ENCODE measurements at regions not wholly inside any gene's neighbourhood (a gene's known extent, or its start where the extent isn't known, plus 50 kb on each side); places are given as distances from the start of the nearest gene placed in this dataset.

GRCh38 chr10:57798830-57799229, 468.9 kb downstream of the IPMK start:
- no peak for TF ChIP-seq PATZ1 (CRISPR knock-in tag; IDR thresholded peaks at IDR 0.05; ENCODE audit: borderline replicate concordance)
- no peak for TF ChIP-seq OSR1 (CRISPR knock-in tag; IDR thresholded peaks at IDR 0.05)
- no peak for TF ChIP-seq ARNTL (CRISPR knock-in tag; IDR thresholded peaks at IDR 0.05; ENCODE audit: borderline replicate concordance, low read depth)
- no peak for TF ChIP-seq ZNF8 (CRISPR knock-in tag; IDR thresholded peaks at IDR 0.05)
- TF ChIP-seq, protein P1, sequence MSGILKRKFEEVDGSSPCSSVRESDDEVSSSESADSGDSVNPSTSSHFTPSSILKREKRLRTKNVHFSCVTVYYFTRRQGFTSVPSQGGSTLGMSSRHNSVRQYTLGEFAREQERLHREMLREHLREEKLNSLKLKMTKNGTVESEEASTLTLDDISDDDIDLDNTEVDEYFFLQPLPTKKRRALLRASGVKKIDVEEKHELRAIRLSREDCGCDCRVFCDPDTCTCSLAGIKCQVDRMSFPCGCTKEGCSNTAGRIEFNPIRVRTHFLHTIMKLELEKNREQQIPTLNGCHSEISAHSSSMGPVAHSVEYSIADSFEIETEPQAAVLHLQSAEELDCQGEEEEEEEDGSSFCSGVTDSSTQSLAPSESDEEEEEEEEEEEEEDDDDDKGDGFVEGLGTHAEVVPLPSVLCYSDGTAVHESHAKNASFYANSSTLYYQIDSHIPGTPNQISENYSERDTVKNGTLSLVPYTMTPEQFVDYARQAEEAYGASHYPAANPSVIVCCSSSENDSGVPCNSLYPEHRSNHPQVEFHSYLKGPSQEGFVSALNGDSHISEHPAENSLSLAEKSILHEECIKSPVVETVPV (CRISPR knock-in tag; IDR thresholded peaks at IDR 0.05) = no peak
- no peak for TF ChIP-seq TCF4 (CRISPR knock-in tag; IDR thresholded peaks at IDR 0.05; ENCODE audit: borderline replicate concordance)
- no peak for TF ChIP-seq TSHZ2 (CRISPR knock-in tag; IDR thresholded peaks at IDR 0.05)
- no peak for TF ChIP-seq ZFP30 (CRISPR knock-in tag; IDR thresholded peaks at IDR 0.05)
- no peak for TF ChIP-seq ZC3H10 (CRISPR knock-in tag; IDR thresholded peaks at IDR 0.05)
- TF ChIP-seq GLIS3 (CRISPR knock-in tag; IDR thresholded peaks at IDR 0.05) = no peak
- TF ChIP-seq ZNF70 (CRISPR knock-in tag; IDR thresholded peaks at IDR 0.05) = no peak
- TF ChIP-seq ESRRG (CRISPR knock-in tag; IDR thresholded peaks at IDR 0.05) = no peak

DNA sequence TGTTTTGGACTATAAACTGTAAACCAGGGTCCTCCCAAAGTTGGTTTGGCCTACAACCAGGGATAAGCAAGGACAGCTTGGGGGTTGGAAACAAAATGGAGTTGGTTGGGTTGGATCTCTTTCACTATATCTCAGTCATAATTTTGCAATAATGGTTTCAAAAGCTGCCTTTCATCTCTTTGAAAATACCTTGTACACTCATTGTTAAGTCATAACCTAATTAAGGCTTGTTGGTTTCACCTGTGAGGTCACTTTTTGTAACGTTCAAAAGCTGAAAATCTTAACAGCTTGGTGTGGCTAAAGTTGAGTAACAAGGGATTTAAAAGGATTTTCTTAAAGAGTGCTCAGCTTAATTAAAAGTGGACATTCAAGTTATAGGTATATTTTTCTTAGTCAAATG, 476.1 kb downstream of the IPMK start:
- no peak for TF ChIP-seq ESRRG (CRISPR knock-in tag; IDR thresholded peaks at IDR 0.05)
- TF ChIP-seq ARNTL (CRISPR knock-in tag; IDR thresholded peaks at IDR 0.05; ENCODE audit: borderline replicate concordance, low read depth) = no peak
- TF ChIP-seq ZFP3 (CRISPR knock-in tag; IDR thresholded peaks at IDR 0.05) = no peak
- no peak for TF ChIP-seq BACH2 (CRISPR knock-in tag; IDR thresholded peaks at IDR 0.05; ENCODE audit: borderline replicate concordance)
- no peak for TF ChIP-seq CSDC2 (CRISPR knock-in tag; IDR thresholded peaks at IDR 0.05)
- no peak for TF ChIP-seq ZNF70 (CRISPR knock-in tag; IDR thresholded peaks at IDR 0.05)
- TF ChIP-seq, protein P1 (CRISPR knock-in tag; IDR thresholded peaks at IDR 0.05) = no peak
- TF ChIP-seq CREB5 (CRISPR knock-in tag; IDR thresholded peaks at IDR 0.05; ENCODE audit: low read depth) = no peak
- TF ChIP-seq, protein P2, sequence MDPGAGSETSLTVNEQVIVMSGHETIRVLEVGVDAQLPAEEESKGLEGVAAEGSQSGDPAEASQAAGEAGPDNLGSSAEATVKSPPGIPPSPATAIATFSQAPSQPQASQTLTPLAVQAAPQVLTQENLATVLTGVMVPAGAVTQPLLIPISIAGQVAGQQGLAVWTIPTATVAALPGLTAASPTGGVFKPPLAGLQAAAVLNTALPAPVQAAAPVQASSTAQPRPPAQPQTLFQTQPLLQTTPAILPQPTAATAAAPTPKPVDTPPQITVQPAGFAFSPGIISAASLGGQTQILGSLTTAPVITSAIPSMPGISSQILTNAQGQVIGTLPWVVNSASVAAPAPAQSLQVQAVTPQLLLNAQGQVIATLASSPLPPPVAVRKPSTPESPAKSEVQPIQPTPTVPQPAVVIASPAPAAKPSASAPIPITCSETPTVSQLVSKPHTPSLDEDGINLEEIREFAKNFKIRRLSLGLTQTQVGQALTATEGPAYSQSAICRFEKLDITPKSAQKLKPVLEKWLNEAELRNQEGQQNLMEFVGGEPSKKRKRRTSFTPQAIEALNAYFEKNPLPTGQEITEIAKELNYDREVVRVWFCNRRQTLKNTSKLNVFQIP (CRISPR knock-in tag; IDR thresholded peaks at IDR 0.05; ENCODE audit: borderline replicate concordance, low read depth) = no peak
- no peak for TF ChIP-seq SNAI2 (CRISPR knock-in tag; IDR thresholded peaks at IDR 0.05)
- TF ChIP-seq RARB (CRISPR knock-in tag; IDR thresholded peaks at IDR 0.05) = no peak
- TF ChIP-seq ZFP30 (CRISPR knock-in tag; IDR thresholded peaks at IDR 0.05) = no peak
- no peak for ATAC-seq

More at GRCh38 chr10:57798830-57799229, 468.9 kb downstream of the IPMK start:
- ATAC-seq = no peak

DNA sequence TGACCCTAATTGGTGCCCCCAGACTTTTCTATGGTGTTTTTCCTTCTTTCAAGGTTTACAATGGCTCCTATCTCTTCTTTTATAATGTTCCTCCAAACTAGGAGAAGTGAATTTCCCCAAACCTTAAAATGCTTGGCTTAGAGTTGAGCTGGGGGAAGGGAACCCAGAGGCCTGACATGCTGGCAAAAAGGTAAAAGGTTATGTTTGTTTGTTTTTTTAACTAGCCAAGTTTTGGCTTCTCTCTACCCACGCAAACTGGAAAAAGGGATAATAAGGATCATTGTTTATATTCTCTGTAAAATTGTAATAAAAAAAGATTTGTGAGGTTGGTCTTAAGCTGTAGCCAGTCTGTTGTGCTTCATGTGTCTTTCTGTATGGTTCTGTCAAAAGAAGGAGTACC, 477.0 kb downstream of the IPMK start:
- ATAC-seq = no peak
- TF ChIP-seq BACH2 (CRISPR knock-in tag; IDR thresholded peaks at IDR 0.05; ENCODE audit: borderline replicate concordance) (no peak), TCF4 (CRISPR knock-in tag; IDR thresholded peaks at IDR 0.05; ENCODE audit: borderline replicate concordance) (no peak), ZNF565 (CRISPR knock-in tag; conservative IDR thresholded peaks at IDR 0.05; ENCODE audit: low read depth) (no peak), CSDC2 (CRISPR knock-in tag; IDR thresholded peaks at IDR 0.05) (no peak), SNAI2 (CRISPR knock-in tag; IDR thresholded peaks at IDR 0.05) (no peak), TSHZ2 (CRISPR knock-in tag; IDR thresholded peaks at IDR 0.05) (no peak)
- TF ChIP-seq, protein P1 (CRISPR knock-in tag; IDR thresholded peaks at IDR 0.05) = no peak
